NB4 (cell line): ENCODE measurements at regions not wholly inside any gene's neighbourhood (a gene's known extent, or its start where the extent isn't known, plus 50 kb on each side); places are given as distances from the start of the nearest gene placed in this dataset.

Experiments used
- DNase-seq: peaks from one replicate; pipeline ENCODE4 v3.0.0; 2010; ENCODE audit warnings: low read depth
- H3K4me3 ChIP-seq: one replicate; pipeline ENCODE4 v1.5.1; 2011; ENCODE audit warnings: mild to moderate bottlenecking, low read depth, low read length, moderate library complexity
- CTCF ChIP-seq: IDR thresholded peaks from one replicate; pipeline ENCODE4 v1.5.1; 2012; ENCODE audit warnings: low read depth, low read length
- MAX ChIP-seq: IDR thresholded peaks from 2 replicates; pipeline ENCODE4 v1.6.1; 2011; ENCODE audit warnings: low read depth, low read length
- MYC ChIP-seq: IDR thresholded peaks from 2 replicates; pipeline ENCODE4 v1.6.1; 2011; ENCODE audit warnings: low read depth, low read length
- POLR2A ChIP-seq: IDR thresholded peaks from 2 replicates; pipeline ENCODE4 v1.6.1; 2011; ENCODE audit warnings: mild to moderate bottlenecking; ENCODE audit not compliant: insufficient read length; ENCODE audit errors: extremely low read depth

GRCh38 chr5:71943874-71944273 is 163.4 kb upstream of the MAP1B start:
- no peak overlapping the region for H3K4me3 ChIP-seq
- no peak for TF ChIP-seq MYC
- no peak for TF ChIP-seq CTCF
- no peak for TF ChIP-seq MAX
- TF ChIP-seq POLR2A, result no peak
- no peak for DNase-seq

- TF ChIP-seq MAX (no peak), MYC (no peak), CTCF (no peak), POLR2A (no peak)
- H3K4me3 ChIP-seq, result no peak overlapping the region
These were observed 161.8 kb upstream of the MAP1B start for GRCh38 chr5:71945436-71945835.

GRCh38 chr5:71946343-71947030 is 160.8 kb upstream of the MAP1B start:
- no peak overlapping the region for H3K4me3 ChIP-seq
- TF ChIP-seq MAX (no peak), POLR2A (no peak), CTCF (no peak), MYC (no peak)
- peak; percentile 49 for DNase-seq

More at GRCh38 chr5:71945436-71945835, 161.8 kb upstream of the MAP1B start:
- DNase-seq, result no peak

DNA sequence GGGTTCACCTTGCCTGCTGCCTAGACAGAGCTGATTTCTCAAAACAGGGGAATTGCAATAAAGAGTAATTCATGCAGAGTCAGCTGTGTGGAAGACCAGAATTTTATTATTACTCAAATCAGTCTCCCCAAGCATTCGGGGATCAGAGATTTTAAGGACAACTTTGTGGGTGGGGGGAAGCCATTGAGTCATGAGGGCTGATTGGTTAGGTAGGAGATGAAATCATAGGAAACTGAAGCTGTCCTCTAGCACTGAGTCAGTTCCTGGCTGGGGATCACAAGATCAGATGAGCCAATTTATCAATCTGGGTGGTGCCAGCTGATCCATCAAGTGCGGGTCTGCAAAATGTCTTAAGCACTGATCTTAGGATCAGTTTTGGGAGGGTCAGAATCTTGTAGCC is 159.1 kb upstream of the MAP1B start:
- TF ChIP-seq POLR2A (no peak), CTCF (no peak), MAX (no peak), MYC (no peak)
- H3K4me3 ChIP-seq, result no peak overlapping the region
- DNase-seq, result no peak

DNA sequence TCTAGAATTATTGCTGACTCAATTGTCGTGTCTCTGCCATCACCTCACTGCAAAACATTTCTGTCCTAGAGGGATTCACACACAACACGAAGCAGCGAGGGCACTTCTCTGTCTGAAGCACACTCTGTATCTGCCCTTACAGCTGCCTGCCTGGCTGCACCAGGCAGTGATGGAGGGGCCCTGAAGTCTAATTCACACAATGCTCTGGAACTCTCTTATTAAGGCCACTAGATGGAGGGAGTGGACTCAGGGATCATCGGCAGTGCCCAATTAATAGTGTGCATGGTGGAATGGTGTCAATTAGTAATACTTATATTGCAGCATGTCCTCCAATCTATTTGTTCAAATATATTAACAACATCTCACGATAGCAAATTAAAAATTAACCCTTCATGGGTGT is 157.5 kb upstream of the MAP1B start:
- no peak for DNase-seq
- TF ChIP-seq POLR2A, result no peak
- TF ChIP-seq MAX, result no peak
- TF ChIP-seq CTCF, result no peak
- TF ChIP-seq MYC, result no peak
- H3K4me3 ChIP-seq, result no peak overlapping the region
